ENCODE measurements at regions not wholly inside any gene's neighbourhood (a gene's known extent, or its start where the extent isn't known, plus 50 kb on each side); places are given as distances from the start of the nearest gene placed in this dataset.

- no peak for DNase-seq (ENCODE audit: low spot score)
Observed at GRCh38 chr5:117943541-117943940, 1044.8 kb downstream of the DTWD2 start.

- DNase-seq (ENCODE audit: low spot score) = no peak
Observed at GRCh38 chr5:117942861-117943519, 1045.4 kb downstream of the DTWD2 start.

- no peak for DNase-seq (ENCODE audit: low spot score)
Observed at GRCh38 chr5:117893211-117893610, 1095.1 kb downstream of the DTWD2 start.

GRCh38 chr5:117892360-117892759 is 1096.0 kb downstream of the DTWD2 start:
- DNase-seq (ENCODE audit: low spot score) = no peak

GRCh38 chr5:117889596-117889995 is 1098.8 kb downstream of the DTWD2 start:
- no peak for DNase-seq (ENCODE audit: low spot score)

- no peak for DNase-seq (ENCODE audit: low spot score)
Observed at GRCh38 chr5:117888688-117889087, 1099.7 kb downstream of the DTWD2 start.

- DNase-seq (ENCODE audit: low spot score) = no peak
Observed at GRCh38 chr5:117881426-117882230, 1106.7 kb downstream of the DTWD2 start.

GRCh38 chr5:117880932-117881331 is 1107.4 kb downstream of the DTWD2 start:
- DNase-seq (ENCODE audit: low spot score) = no peak

GRCh38 chr5:117877731-117878130 is 1110.6 kb downstream of the DTWD2 start:
- no peak for DNase-seq (ENCODE audit: low spot score)

- DNase-seq (ENCODE audit: low spot score) = no peak
Observed at GRCh38 chr5:117872798-117873368, 1115.5 kb downstream of the DTWD2 start.

- no peak for DNase-seq (ENCODE audit: low spot score)
Observed at GRCh38 chr5:117869596-117869995, 1118.8 kb downstream of the DTWD2 start.

GRCh38 chr5:117863586-117864296 is 1124.6 kb downstream of the DTWD2 start:
- DNase-seq (ENCODE audit: low spot score) = no peak

- no peak for DNase-seq (ENCODE audit: low spot score)
Observed at GRCh38 chr5:117860550-117860949, 1127.8 kb downstream of the DTWD2 start.

GRCh38 chr5:117859176-117859575 is 1129.2 kb downstream of the DTWD2 start:
- no peak for DNase-seq (ENCODE audit: low spot score)

GRCh38 chr5:117856713-117857112 is 1131.6 kb downstream of the DTWD2 start:
- no peak for DNase-seq (ENCODE audit: low spot score)

GRCh38 chr5:117837786-117838185 is 1150.6 kb downstream of the DTWD2 start:
- no peak for DNase-seq (ENCODE audit: low spot score)

- no peak for DNase-seq (ENCODE audit: low spot score)
Observed at GRCh38 chr5:117833691-117834090, 1154.7 kb downstream of the DTWD2 start.

- DNase-seq (ENCODE audit: low spot score) = no peak
Observed at GRCh38 chr5:117829646-117830045, 1158.7 kb downstream of the DTWD2 start.

- no peak for DNase-seq (ENCODE audit: low spot score)
Observed at GRCh38 chr5:117813850-117814249, 1174.5 kb downstream of the DTWD2 start.

- no peak for DNase-seq (ENCODE audit: low spot score)
Observed at GRCh38 chr5:117812861-117813260, 1175.5 kb downstream of the DTWD2 start.

GRCh38 chr5:117809251-117809650 is 1179.1 kb downstream of the DTWD2 start:
- DNase-seq (ENCODE audit: low spot score) = no peak

- DNase-seq (ENCODE audit: low spot score) = no peak
Observed at GRCh38 chr5:117805058-117805457, 1183.3 kb downstream of the DTWD2 start.

- no peak for DNase-seq (ENCODE audit: low spot score)
Observed at GRCh38 chr5:117803533-117803932, 1184.8 kb downstream of the DTWD2 start.
